GM23248 (cell line): ENCODE measurements at regions not wholly inside any gene's neighbourhood (a gene's known extent, or its start where the extent isn't known, plus 50 kb on each side); places are given as distances from the start of the nearest gene placed in this dataset.

Experiments
- EZH2 ChIP-seq: fragments of 200-600 bp; sonication (generic); IDR thresholded peaks from 2 replicates; pipeline ENCODE4 v1.6.1; 2018; ENCODE audit warnings: antibody characterized with exemption, mild to moderate bottlenecking; ENCODE audit not compliant: insufficient read depth, poor library complexity, severe bottlenecking
- EZH2phosphoT487 ChIP-seq: fragments of 200-600 bp; sonication (generic); IDR thresholded peaks from 2 replicates; pipeline ENCODE4 v1.6.1; 2018; ENCODE audit warnings: antibody characterized with exemption, moderate library complexity, mild to moderate bottlenecking, low read depth; ENCODE audit not compliant: insufficient read depth

- no peak for TF ChIP-seq EZH2
- no peak for TF ChIP-seq EZH2phosphoT487
These were observed 1191.0 kb upstream of the AGA start for GRCh38 chr4:178633263-178633662.
